GM23248 (cell line): ENCODE measurements at regions not wholly inside any gene's neighbourhood (a gene's known extent, or its start where the extent isn't known, plus 50 kb on each side); places are given as distances from the start of the nearest gene placed in this dataset.

Experiments used
- EZH2 ChIP-seq: fragments of 200-600 bp; sonication (generic); IDR thresholded peaks from 2 replicates; pipeline ENCODE4 v1.6.1; 2018; ENCODE audit warnings: antibody characterized with exemption, mild to moderate bottlenecking; ENCODE audit not compliant: insufficient read depth, poor library complexity, severe bottlenecking
- EZH2phosphoT487 ChIP-seq: fragments of 200-600 bp; sonication (generic); IDR thresholded peaks from 2 replicates; pipeline ENCODE4 v1.6.1; 2018; ENCODE audit warnings: antibody characterized with exemption, moderate library complexity, mild to moderate bottlenecking, low read depth; ENCODE audit not compliant: insufficient read depth

GRCh38 chr3:66851894-66852613, 146.1 kb upstream of the KBTBD8 start:
- TF ChIP-seq EZH2 = no peak
- TF ChIP-seq EZH2phosphoT487 = no peak
